Upper lobe of left lung (tissue), 4 donors: ENCODE measurements at regions not wholly inside any gene's neighbourhood (a gene's known extent, or its start where the extent isn't known, plus 50 kb on each side); places are given as distances from the start of the nearest gene placed in this dataset.

Experiments
- CTCF ChIP-seq, 6 experiments: fragments of 450-650 bp in 4 of 6; fragments of 200-600 bp in 2 of 6; sonication (generic) in 2 of 6; IDR thresholded peaks; one replicate each; pipeline ENCODE4 v1.5.1; 2016 to 2019; ENCODE audit warnings: antibody characterized with exemption in 6 of 6
- POLR2AphosphoS5 ChIP-seq, 2 donors: sonication (generic); formaldehyde crosslinking; IDR thresholded peaks; one replicate each; pipeline ENCODE4 v1.5.1; 2017; ENCODE audit warnings: antibody characterized with exemption in 2 of 2

DNA sequence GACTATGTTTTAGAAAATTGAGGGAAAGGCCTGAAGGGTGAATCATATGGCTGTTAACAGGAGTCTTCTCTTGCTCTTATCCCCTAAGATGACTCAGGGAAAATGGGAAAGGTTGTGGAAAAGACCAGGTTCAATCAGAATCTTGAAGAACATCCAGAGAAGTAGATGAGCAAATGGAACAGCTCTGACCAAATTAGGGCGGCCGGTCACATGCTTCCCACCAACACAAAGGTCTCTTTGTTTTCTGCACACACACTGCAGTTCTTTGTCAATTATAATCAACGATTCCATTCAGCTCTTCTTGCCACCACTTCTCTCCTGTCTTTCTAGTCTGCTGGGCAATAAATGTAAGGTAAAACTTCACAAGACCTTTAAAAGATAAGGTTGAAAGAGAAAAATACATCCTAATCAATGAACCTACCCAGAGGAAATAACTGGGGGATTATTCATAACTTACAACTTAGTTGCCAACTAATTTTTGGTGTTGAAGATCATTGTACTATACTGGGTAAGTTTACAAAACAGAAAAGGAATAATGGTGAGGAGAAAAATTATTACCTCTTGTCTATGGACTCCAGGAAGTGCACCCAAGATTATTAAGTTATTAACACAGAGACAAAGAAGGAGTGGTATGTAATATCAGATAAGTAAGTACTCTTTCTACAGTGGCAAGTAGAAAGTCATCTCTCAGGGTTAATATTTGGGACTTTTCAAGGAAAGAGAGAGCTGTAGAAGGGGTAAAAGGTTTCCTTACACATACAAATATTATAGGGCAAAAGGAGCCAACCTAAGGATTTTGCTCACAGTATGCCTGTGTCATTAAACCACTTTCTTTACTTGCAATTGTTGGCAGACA, 441.9 kb upstream of the PIK3R1 start:
- no peak for TF ChIP-seq CTCF (IDR thresholded peaks at IDR 0.05)
- no peak for TF ChIP-seq POLR2AphosphoS5 (IDR thresholded peaks at IDR 0.05)
